A673 (cell line): ENCODE measurements at regions not wholly inside any gene's neighbourhood (a gene's known extent, or its start where the extent isn't known, plus 50 kb on each side); places are given as distances from the start of the nearest gene placed in this dataset.

Experiments used
- BruUV-seq: library from RNA; stranded (reverse); fragments of 400-500 nt; replicated peaks from 2 replicates; lab custom pipeline; 2021; lab: Mats Ljungman, UMichigan
- CTCF ChIA-PET: fragments of 300-600 bp; sonication (Branson Sonifier 250); formaldehyde crosslinking; loops from one replicate; lab custom pipeline; 2022; ENCODE audit warnings: antibody characterized with exemption; lab: Charles Lee
- POLR2A ChIA-PET: fragments of 300-600 bp; sonication (Branson Sonifier 250); formaldehyde crosslinking; loops from one replicate; lab custom pipeline; 2022; ENCODE audit warnings: antibody characterized with exemption; ENCODE audit not compliant: low non-redundant PET; lab: Charles Lee
- DNase-seq: peaks from one replicate; pipeline ENCODE4 v3.0.0-alpha.2; 2015; ENCODE audit warnings: low spot score
- H3K27ac ChIP-seq: fragments of 200-600 bp; sonication (generic); 2 replicates; pipeline ENCODE4 v1.5.1; 2016; ENCODE audit warnings: mixed run types, low read depth, mild to moderate bottlenecking, mixed read lengths, antibody characterized with exemption, low read length; ENCODE audit not compliant: poor library complexity, severe bottlenecking
- H3K27me3 ChIP-seq: fragments of 200-600 bp; sonication (generic); replicated peaks from 2 replicates; pipeline ENCODE4 v1.6.1; 2017; ENCODE audit warnings: mixed run types, low read depth, mild to moderate bottlenecking, mixed read lengths, antibody characterized with exemption, low read length; ENCODE audit not compliant: insufficient read depth, poor library complexity
- H3K36me3 ChIP-seq: fragments of 200-600 bp; sonication (generic); 2 replicates; pipeline ENCODE4 v1.6.1; 2016; ENCODE audit warnings: mixed run types, mild to moderate bottlenecking, mixed read lengths, antibody characterized with exemption, low read length; ENCODE audit not compliant: insufficient read depth, poor library complexity, severe bottlenecking
- H3K4me1 ChIP-seq: fragments of 200-600 bp; sonication (generic); 2 replicates; pipeline ENCODE4 v1.6.1; 2017; ENCODE audit warnings: mixed run types, mild to moderate bottlenecking, mixed read lengths, antibody characterized with exemption, low read length; ENCODE audit not compliant: insufficient read depth, poor library complexity, severe bottlenecking
- H3K4me3 ChIP-seq: fragments of 200-600 bp; sonication (generic); 2 replicates; pipeline ENCODE4 v1.5.1; 2016; ENCODE audit warnings: low read depth, mixed run types, mild to moderate bottlenecking, mixed read lengths, low read length; ENCODE audit not compliant: poor library complexity, severe bottlenecking
- H3K9me3 ChIP-seq: fragments of 200-600 bp; sonication (generic); 2 replicates; pipeline ENCODE4 v1.6.1; 2016; ENCODE audit warnings: mixed run types, low read depth, mild to moderate bottlenecking, mixed read lengths, antibody characterized with exemption, low read length; ENCODE audit not compliant: poor library complexity, severe bottlenecking
- EZH2 ChIP-seq: fragments of 200-600 bp; sonication (generic); IDR thresholded peaks from 2 replicates; pipeline ENCODE4 v1.6.1; 2017; ENCODE audit warnings: borderline replicate concordance, low read depth, mild to moderate bottlenecking, mixed read lengths, antibody characterized with exemption, low read length; ENCODE audit not compliant: poor library complexity, severe bottlenecking
- intact Hi-C: fragments of 100-400 bp; cut with micrococcal nuclease; formaldehyde crosslinking; loops from one replicate; pipeline ENCODE4 v1.10.0; 2022; ENCODE audit not compliant: unreplicated experiment
- TF ChIP-seq, protein P1 (sequence below): fragments of 300-800, 200-600 bp; sonication (generic); conservative IDR thresholded peaks from 2 replicates; pipeline ENCODE4 v1.5.1; 2017; ENCODE audit warnings: low read depth, mild to moderate bottlenecking, antibody characterized with exemption, low read length, moderate library complexity, mixed read lengths

- ChIA-PET POLR2A (no interaction called here), CTCF (no interaction called here)
- H3K27me3 ChIP-seq = no peaks in the 10 kb centered on the region
- intact Hi-C loops = no loop called here
- BruUV-seq = no TSS peak
- DNase-seq = no peak
- H3K4me1 ChIP-seq = no peaks in the 10 kb centered on the region
- no peak overlapping the region for H3K27ac ChIP-seq
- TF ChIP-seq, protein P1, sequence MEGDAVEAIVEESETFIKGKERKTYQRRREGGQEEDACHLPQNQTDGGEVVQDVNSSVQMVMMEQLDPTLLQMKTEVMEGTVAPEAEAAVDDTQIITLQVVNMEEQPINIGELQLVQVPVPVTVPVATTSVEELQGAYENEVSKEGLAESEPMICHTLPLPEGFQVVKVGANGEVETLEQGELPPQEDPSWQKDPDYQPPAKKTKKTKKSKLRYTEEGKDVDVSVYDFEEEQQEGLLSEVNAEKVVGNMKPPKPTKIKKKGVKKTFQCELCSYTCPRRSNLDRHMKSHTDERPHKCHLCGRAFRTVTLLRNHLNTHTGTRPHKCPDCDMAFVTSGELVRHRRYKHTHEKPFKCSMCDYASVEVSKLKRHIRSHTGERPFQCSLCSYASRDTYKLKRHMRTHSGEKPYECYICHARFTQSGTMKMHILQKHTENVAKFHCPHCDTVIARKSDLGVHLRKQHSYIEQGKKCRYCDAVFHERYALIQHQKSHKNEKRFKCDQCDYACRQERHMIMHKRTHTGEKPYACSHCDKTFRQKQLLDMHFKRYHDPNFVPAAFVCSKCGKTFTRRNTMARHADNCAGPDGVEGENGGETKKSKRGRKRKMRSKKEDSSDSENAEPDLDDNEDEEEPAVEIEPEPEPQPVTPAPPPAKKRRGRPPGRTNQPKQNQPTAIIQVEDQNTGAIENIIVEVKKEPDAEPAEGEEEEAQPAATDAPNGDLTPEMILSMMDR = no peak
- TF ChIP-seq EZH2 = no peak
- no peak overlapping the region for H3K4me3 ChIP-seq
- H3K36me3 ChIP-seq = no peaks in the 10 kb centered on the region
- no peaks in the 10 kb centered on the region for H3K9me3 ChIP-seq
Measured at GRCh38 chr2:155701721-155702120, 630.8 kb downstream of the NR4A2 start.

DNA sequence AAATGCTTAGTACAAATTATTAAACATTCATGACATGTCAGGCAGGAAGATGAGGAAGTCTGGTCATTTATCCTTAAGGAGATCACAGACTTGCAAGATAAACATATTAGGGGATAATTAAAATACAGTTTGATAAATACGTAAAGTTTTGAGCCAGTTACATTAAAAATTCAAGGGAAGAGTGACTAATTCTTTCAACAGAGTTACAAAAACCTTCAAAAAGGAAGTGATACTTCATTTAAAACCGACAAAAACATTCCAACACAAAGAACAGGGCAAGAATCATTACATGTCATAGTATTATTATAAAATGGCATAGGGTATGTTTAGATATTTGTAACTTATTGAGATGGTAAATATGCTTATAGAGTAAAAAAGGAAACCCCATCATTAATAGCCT is 636.0 kb downstream of the NR4A2 start:
- DNase-seq = no peak
- no peak for TF ChIP-seq EZH2
- TF ChIP-seq, protein P1 = no peak

GRCh38 chr2:155695505-155695904 is 637.0 kb downstream of the NR4A2 start:
- H3K9me3 ChIP-seq = no peaks in the 10 kb centered on the region
- no peak for DNase-seq
- ChIA-PET CTCF (no interaction called here), POLR2A (no interaction called here)
- H3K27ac ChIP-seq = no peak overlapping the region
- BruUV-seq = no TSS peak
- TF ChIP-seq, protein P1 = no peak
- no peak for TF ChIP-seq EZH2
- H3K27me3 ChIP-seq = no peaks in the 10 kb centered on the region
- H3K4me1 ChIP-seq = no peaks in the 10 kb centered on the region
- intact Hi-C loops = no loop called here
- H3K4me3 ChIP-seq = no peak overlapping the region
- no peaks in the 10 kb centered on the region for H3K36me3 ChIP-seq

More for the DNA sequence above, 636.0 kb downstream of the NR4A2 start:
- no TSS peak for BruUV-seq
- no peak overlapping the region for H3K27ac ChIP-seq
- no peaks in the 10 kb centered on the region for H3K4me1 ChIP-seq
- intact Hi-C loops = no loop called here
- no peaks in the 10 kb centered on the region for H3K9me3 ChIP-seq
- H3K36me3 ChIP-seq = no peaks in the 10 kb centered on the region
- H3K4me3 ChIP-seq = no peak overlapping the region
- no peaks in the 10 kb centered on the region for H3K27me3 ChIP-seq
- CTCF ChIA-PET = no interaction called here
- POLR2A ChIA-PET = no interaction called here
